DOHH2 (cell line): ENCODE measurements at regions not wholly inside any gene's neighbourhood (a gene's known extent, or its start where the extent isn't known, plus 50 kb on each side); places are given as distances from the start of the nearest gene placed in this dataset.

Experiments
- EZH2phosphoT487 ChIP-seq: fragments of 200-600 bp; sonication (generic); IDR thresholded peaks from 2 replicates; pipeline ENCODE4 v1.6.1; 2017; ENCODE audit warnings: borderline replicate concordance, mild to moderate bottlenecking, antibody characterized with exemption, low read length, moderate library complexity, mixed read lengths
- TF ChIP-seq, protein P1 (sequence below): fragments of 200-600 bp; sonication (generic); IDR thresholded peaks from one replicate; pipeline ENCODE4 v1.5.1; 2014; ENCODE audit warnings: antibody characterized with exemption, mild to moderate bottlenecking, low read depth, low read length; ENCODE audit not compliant: poor library complexity, severe bottlenecking

DNA sequence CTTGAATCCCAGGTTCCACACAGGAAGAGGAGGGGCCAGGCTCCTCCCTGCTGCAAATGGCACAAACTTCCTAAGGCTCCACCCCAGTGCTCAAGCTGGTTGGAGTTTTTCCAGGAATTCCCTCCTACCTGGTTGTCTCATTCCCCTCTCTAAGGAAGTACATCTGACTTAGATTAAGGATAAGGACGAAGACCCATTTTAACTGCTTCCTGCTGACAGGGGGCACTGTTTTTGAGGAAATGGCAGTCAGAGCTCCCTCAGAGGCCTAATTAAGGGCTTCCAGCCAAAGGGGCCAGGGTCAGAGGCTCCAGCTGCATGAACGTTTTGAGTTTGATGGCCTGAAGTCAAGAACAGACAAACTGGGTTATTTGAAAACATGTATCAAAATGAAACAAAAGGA is 1084.7 kb downstream of the SLC6A15 start:
- TF ChIP-seq, protein P1, sequence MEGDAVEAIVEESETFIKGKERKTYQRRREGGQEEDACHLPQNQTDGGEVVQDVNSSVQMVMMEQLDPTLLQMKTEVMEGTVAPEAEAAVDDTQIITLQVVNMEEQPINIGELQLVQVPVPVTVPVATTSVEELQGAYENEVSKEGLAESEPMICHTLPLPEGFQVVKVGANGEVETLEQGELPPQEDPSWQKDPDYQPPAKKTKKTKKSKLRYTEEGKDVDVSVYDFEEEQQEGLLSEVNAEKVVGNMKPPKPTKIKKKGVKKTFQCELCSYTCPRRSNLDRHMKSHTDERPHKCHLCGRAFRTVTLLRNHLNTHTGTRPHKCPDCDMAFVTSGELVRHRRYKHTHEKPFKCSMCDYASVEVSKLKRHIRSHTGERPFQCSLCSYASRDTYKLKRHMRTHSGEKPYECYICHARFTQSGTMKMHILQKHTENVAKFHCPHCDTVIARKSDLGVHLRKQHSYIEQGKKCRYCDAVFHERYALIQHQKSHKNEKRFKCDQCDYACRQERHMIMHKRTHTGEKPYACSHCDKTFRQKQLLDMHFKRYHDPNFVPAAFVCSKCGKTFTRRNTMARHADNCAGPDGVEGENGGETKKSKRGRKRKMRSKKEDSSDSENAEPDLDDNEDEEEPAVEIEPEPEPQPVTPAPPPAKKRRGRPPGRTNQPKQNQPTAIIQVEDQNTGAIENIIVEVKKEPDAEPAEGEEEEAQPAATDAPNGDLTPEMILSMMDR: no peak
- TF ChIP-seq EZH2phosphoT487: no peak
